PC-9 (cell line): ENCODE measurements at regions not wholly inside any gene's neighbourhood (a gene's known extent, or its start where the extent isn't known, plus 50 kb on each side); places are given as distances from the start of the nearest gene placed in this dataset.
A peak's percentile ranks its signal among the peaks of the same experiment; 100 is the strongest.
"Not testable (repeated sequence)": the region's sequence is repeated elsewhere in the genome, so short reads cannot be mapped to it uniquely, and the experiment has no call there.

ENCODE experiments used
- BruUV-seq: library from RNA; stranded (reverse); fragments of 400-500 nt; replicated peaks from 2 replicates; lab custom pipeline; 2021; lab: Mats Ljungman, UMichigan
- CTCF ChIA-PET: fragments of 300-600 bp; sonication (Branson Sonifier 250); formaldehyde crosslinking; loops from one replicate; lab custom pipeline; 2022; ENCODE audit warnings: antibody characterized with exemption; lab: Charles Lee
- POLR2A ChIA-PET: fragments of 300-600 bp; sonication (Branson Sonifier 250); formaldehyde crosslinking; loops from one replicate; lab custom pipeline; 2022; ENCODE audit warnings: antibody characterized with exemption; ENCODE audit not compliant: unreplicated experiment; lab: Charles Lee
- DNase-seq, 2 experiments: peaks; one replicate each; pipeline versions ENCODE4 v3.0.0 to v3.0.0-alpha.2; 2015 to 2022; ENCODE audit warnings: mixed read lengths in 1 of 2
- H2AFZ ChIP-seq: fragments of 200-600 bp; sonication (generic); 2 replicates; pipeline ENCODE4 v1.8.1; 2017; ENCODE audit warnings: antibody characterized with exemption
- H3F3A ChIP-seq: fragments of 200-600 bp; sonication (generic); 2 replicates; pipeline ENCODE4 v1.8.1; 2017; ENCODE audit warnings: antibody characterized with exemption, mild to moderate bottlenecking, low read depth; ENCODE audit not compliant: insufficient read depth
- H3K27ac ChIP-seq: fragments of 200-600 bp; sonication (generic); 2 replicates; pipeline ENCODE4 v1.6.1; 2016; ENCODE audit warnings: mixed run types
- H3K27me3 ChIP-seq: fragments of 200-600 bp; sonication (generic); 2 replicates; pipeline ENCODE4 v1.6.1; 2016; ENCODE audit warnings: low read depth, mixed run types; ENCODE audit not compliant: insufficient read depth
- H3K36me3 ChIP-seq: fragments of 200-600 bp; sonication (generic); 2 replicates; pipeline ENCODE4 v1.6.1; 2016; ENCODE audit warnings: low read depth, mixed run types
- H3K4me1 ChIP-seq: fragments of 200-600 bp; sonication (generic); replicated peaks from 2 replicates; pipeline ENCODE4 v1.6.1; 2016; ENCODE audit warnings: mixed run types; ENCODE audit not compliant: insufficient read depth
- H3K4me2 ChIP-seq: fragments of 200-600 bp; sonication (generic); 2 replicates; pipeline ENCODE4 v1.6.1; 2017; ENCODE audit warnings: mixed run types
- H3K4me3 ChIP-seq: fragments of 200-600 bp; sonication (generic); 2 replicates; pipeline ENCODE4 v1.6.1; 2016; ENCODE audit warnings: mixed run types
- H3K79me2 ChIP-seq: fragments of 200-600 bp; sonication (generic); 2 replicates; pipeline ENCODE4 v1.6.1; 2017; ENCODE audit warnings: low read depth, mixed run types
- H3K9me2 ChIP-seq: fragments of 200-600 bp; sonication (generic); 2 replicates; pipeline ENCODE4 v1.8.1; 2017; ENCODE audit warnings: mild to moderate bottlenecking; ENCODE audit not compliant: insufficient read depth
- H3K9me3 ChIP-seq: fragments of 200-600 bp; sonication (generic); 2 replicates; pipeline ENCODE4 v1.8.1; 2016; ENCODE audit warnings: low read depth; ENCODE audit not compliant: insufficient read depth
- H4K20me1 ChIP-seq: fragments of 200-600 bp; sonication (generic); 2 replicates; pipeline ENCODE4 v1.8.1; 2017; ENCODE audit not compliant: insufficient read depth
- EZH2 ChIP-seq: fragments of 200-600 bp; sonication (generic); IDR thresholded peaks from 2 replicates; pipeline ENCODE4 v1.8.0; 2017; ENCODE audit warnings: antibody characterized with exemption, low read depth
- intact Hi-C: fragments of 100-400 bp; cut with micrococcal nuclease; formaldehyde crosslinking; loops from one replicate; pipeline ENCODE4 v1.10.0; 2022; ENCODE audit not compliant: unreplicated experiment
- TF ChIP-seq, protein P1 (sequence below): fragments of 200-600 bp; sonication (generic); conservative IDR thresholded peaks from 2 replicates; pipeline ENCODE4 v1.6.1; 2017; ENCODE audit warnings: mixed run types, antibody characterized with exemption, mild to moderate bottlenecking, moderate library complexity

DNA sequence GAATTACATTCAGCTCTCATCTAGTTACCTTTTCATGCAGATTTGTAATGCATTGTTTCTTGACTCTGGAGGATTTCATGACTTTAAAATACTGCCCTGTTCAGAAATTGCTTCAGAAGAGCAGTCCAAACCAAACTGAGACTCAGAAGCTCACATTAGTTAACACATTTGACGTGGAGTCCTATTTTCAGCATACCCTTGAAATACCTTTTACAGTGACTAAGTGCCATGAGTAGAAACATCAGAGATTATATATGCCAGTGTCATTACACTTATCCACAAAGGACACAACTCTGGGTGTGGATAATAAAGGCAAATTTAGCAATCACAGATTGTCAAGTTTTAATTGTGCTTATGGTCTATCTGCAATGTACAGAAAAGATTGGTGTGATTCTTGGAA is 459.6 kb downstream of the FRK start:
- intact Hi-C loops: no loop called here
- no peak overlapping the region for H3K27ac ChIP-seq
- H3F3A ChIP-seq: no peaks in the 10 kb centered on the region; the same call in 1 of the 2 replicates
- BruUV-seq: no TSS peak
- no peak overlapping the region for H3K4me3 ChIP-seq
- no peaks in the 10 kb centered on the region for H3K4me1 ChIP-seq
- ChIA-PET POLR2A (no interaction called here), CTCF (no interaction called here)
- no peak overlapping the region for H2AFZ ChIP-seq
- H3K79me2 ChIP-seq: no peaks in the 10 kb centered on the region
- TF ChIP-seq EZH2: no peak
- TF ChIP-seq, protein P1, sequence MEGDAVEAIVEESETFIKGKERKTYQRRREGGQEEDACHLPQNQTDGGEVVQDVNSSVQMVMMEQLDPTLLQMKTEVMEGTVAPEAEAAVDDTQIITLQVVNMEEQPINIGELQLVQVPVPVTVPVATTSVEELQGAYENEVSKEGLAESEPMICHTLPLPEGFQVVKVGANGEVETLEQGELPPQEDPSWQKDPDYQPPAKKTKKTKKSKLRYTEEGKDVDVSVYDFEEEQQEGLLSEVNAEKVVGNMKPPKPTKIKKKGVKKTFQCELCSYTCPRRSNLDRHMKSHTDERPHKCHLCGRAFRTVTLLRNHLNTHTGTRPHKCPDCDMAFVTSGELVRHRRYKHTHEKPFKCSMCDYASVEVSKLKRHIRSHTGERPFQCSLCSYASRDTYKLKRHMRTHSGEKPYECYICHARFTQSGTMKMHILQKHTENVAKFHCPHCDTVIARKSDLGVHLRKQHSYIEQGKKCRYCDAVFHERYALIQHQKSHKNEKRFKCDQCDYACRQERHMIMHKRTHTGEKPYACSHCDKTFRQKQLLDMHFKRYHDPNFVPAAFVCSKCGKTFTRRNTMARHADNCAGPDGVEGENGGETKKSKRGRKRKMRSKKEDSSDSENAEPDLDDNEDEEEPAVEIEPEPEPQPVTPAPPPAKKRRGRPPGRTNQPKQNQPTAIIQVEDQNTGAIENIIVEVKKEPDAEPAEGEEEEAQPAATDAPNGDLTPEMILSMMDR: no peak
- H3K27me3 ChIP-seq: no peaks in the 10 kb centered on the region
- no peaks in the 10 kb centered on the region for H3K9me2 ChIP-seq
- H3K9me3 ChIP-seq: no peaks in the 10 kb centered on the region; the same call in 1 of the 2 replicates
- H3K36me3 ChIP-seq: no peaks in the 10 kb centered on the region
- no peak overlapping the region for H3K4me2 ChIP-seq
- H4K20me1 ChIP-seq: no peaks in the 10 kb centered on the region
- no peak for DNase-seq

DNA sequence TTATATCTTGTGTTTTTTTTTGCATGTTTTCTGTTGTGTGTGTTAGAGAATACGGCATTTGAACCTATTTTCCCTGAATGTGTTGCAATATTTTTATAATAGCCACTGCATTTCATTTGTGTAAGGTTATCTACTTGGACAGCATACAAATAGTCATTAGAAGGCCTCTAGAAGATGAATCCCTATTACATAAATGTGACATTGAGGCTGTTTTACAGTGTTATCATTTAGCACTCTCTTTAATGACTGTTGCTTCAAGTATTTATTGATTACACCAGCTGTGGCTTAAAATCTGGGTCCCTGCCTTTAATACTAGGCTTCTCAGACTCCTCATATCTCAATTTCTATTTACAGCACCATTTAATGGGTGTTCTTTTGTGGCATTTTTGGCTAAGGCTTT is 465.8 kb downstream of the FRK start:
- H2AFZ ChIP-seq: no peak overlapping the region
- no peaks in the 10 kb centered on the region for H4K20me1 ChIP-seq
- no peak overlapping the region for H3K4me3 ChIP-seq
- CTCF ChIA-PET: no interaction called here
- no peaks in the 10 kb centered on the region; the same call in 1 of the 2 replicates for H3K9me3 ChIP-seq
- POLR2A ChIA-PET: no interaction called here
- no peaks in the 10 kb centered on the region for H3K79me2 ChIP-seq
- intact Hi-C loops: no loop called here
- TF ChIP-seq EZH2: no peak
- no peaks in the 10 kb centered on the region for H3K36me3 ChIP-seq
- no peaks in the 10 kb centered on the region for H3K9me2 ChIP-seq
- no peaks in the 10 kb centered on the region for H3K27me3 ChIP-seq
- H3F3A ChIP-seq: no peaks in the 10 kb centered on the region; the same call in 1 of the 2 replicates
- DNase-seq: no peak
- BruUV-seq: no TSS peak
- H3K27ac ChIP-seq: no peak overlapping the region
- H3K4me1 ChIP-seq: no peaks in the 10 kb centered on the region
- H3K4me2 ChIP-seq: no peak overlapping the region

DNA sequence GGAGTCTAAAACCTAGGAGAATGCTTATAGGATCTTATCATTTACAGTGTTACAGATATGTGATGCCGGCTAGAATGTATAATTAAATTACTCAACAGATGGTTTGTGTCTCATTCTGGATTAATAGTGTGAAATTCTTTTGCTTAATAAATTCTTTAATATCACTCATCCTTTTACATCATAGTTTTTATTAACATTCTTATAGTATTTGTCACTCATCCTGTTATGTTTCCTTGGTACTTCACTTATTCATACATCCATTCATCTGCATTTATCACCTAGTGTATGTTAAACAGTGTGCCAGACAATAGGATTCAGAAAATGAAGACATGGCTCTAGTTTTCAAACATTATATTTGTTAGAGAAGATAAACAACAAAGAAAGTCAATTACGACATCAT is 468.7 kb downstream of the FRK start:
- H3K4me2 ChIP-seq: no peak overlapping the region
- DNase-seq: peak in 1 of 2 experiments; percentile 34
- no peaks in the 10 kb centered on the region for H3K9me3 ChIP-seq
- no peak overlapping the region for H3K27ac ChIP-seq
- no peaks in the 10 kb centered on the region for H3K9me2 ChIP-seq
- no peaks in the 10 kb centered on the region for H3K27me3 ChIP-seq
- no peaks in the 10 kb centered on the region for H3F3A ChIP-seq
- no peaks in the 10 kb centered on the region for H4K20me1 ChIP-seq
- H3K79me2 ChIP-seq: no peaks in the 10 kb centered on the region
- TF ChIP-seq EZH2: no peak
- TF ChIP-seq, protein P1: no peak
- ChIA-PET CTCF (no interaction called here), POLR2A (no interaction called here)
- intact Hi-C loops: no loop called here
- no peaks in the 10 kb centered on the region for H3K4me1 ChIP-seq
- no TSS peak for BruUV-seq
- H3K4me3 ChIP-seq: no peak overlapping the region
- H2AFZ ChIP-seq: peak overlapping the region; percentile 15; the same call in 1 of the 2 replicates
- no peaks in the 10 kb centered on the region for H3K36me3 ChIP-seq

DNA sequence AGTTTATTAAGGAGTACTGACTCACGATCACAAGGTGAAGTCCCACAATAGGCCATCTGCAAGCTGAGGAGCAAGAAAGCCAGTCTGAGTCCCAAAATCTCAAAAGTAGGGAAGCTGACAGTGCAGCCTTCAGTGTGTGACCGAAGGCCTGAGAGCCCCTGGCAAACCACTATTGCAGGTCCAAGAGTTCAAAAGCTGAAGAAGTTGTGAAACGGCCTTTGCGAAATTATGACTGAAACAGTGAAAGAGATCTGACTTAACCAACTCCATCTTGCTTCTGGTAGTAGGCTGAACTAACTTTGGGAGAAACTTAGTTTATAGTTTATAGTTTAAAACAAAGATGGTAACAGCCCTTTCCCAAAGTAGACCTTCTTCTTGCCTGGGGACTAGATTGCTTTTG is 471.6 kb downstream of the FRK start:
- CTCF ChIA-PET: not testable (repeated sequence)

More for the DNA sequence above, 471.6 kb downstream of the FRK start:
- H3K9me2 ChIP-seq, H3F3A ChIP-seq, H3K9me3 ChIP-seq, H3K27me3 ChIP-seq, H2AFZ ChIP-seq, H3K4me1 ChIP-seq, H3K36me3 ChIP-seq, H3K79me2 ChIP-seq, DNase-seq, H3K4me2 ChIP-seq, POLR2A ChIA-PET, intact Hi-C loops, H4K20me1 ChIP-seq, H3K4me3 ChIP-seq, H3K27ac ChIP-seq, BruUV-seq: not testable (repeated sequence)
